ENCODE measurements at regions not wholly inside any gene's neighbourhood (a gene's known extent, or its start where the extent isn't known, plus 50 kb on each side); places are given as distances from the start of the nearest gene placed in this dataset.

DNA sequence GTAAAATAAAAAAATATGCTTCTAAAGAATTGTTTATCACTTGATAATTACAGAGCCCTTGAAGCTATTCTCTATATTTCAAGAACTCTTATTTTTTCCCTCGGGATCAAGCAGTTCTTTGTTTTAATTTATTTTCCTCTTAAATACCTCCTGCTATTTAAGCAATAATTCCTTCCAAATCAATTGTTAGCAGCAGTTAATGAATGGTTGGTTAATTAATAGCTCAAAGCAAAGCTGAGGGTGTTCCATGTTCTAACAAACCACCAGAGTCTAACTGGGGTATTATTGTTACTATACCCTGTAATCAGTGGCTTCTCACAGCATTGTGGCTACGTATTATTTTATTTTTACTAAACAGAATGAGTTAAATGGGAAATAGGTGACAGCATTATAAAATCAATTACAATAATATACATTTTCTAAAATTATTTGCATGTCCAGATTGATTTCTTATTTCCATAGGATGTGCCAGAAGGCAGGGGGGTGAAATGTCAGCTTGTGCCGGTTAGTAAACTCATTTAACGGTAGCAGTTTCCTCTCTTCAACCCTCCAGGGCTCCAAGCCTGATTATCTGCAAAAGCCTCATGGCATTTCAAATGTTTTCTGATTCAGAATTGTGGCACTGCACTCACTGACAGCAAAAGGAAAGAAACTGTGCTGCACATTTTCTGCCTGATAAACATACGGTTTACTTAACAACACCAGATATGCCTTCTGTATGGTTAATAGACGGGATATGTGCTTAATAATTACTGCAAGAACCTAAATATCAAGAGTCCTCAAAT lies 286.9 kb upstream of the EMCN start (continued):
- TF ChIP-seq, protein P1, sequence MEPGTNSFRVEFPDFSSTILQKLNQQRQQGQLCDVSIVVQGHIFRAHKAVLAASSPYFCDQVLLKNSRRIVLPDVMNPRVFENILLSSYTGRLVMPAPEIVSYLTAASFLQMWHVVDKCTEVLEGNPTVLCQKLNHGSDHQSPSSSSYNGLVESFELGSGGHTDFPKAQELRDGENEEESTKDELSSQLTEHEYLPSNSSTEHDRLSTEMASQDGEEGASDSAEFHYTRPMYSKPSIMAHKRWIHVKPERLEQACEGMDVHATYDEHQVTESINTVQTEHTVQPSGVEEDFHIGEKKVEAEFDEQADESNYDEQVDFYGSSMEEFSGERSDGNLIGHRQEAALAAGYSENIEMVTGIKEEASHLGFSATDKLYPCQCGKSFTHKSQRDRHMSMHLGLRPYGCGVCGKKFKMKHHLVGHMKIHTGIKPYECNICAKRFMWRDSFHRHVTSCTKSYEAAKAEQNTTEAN (CRISPR knock-in tag; IDR thresholded peaks at IDR 0.05) = no peak
- TF ChIP-seq IRF2 (CRISPR knock-in tag; IDR thresholded peaks at IDR 0.05; ENCODE audit: borderline replicate concordance, low read depth) (no peak), OVOL2 (CRISPR knock-in tag; IDR thresholded peaks at IDR 0.05; ENCODE audit: borderline replicate concordance) (no peak), ZNF232 (CRISPR knock-in tag; IDR thresholded peaks at IDR 0.05) (no peak)
- TF ChIP-seq, protein P2, sequence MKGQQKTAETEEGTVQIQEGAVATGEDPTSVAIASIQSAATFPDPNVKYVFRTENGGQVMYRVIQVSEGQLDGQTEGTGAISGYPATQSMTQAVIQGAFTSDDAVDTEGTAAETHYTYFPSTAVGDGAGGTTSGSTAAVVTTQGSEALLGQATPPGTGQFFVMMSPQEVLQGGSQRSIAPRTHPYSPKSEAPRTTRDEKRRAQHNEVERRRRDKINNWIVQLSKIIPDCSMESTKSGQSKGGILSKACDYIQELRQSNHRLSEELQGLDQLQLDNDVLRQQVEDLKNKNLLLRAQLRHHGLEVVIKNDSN (CRISPR knock-in tag; IDR thresholded peaks at IDR 0.05) = no peak
- TF ChIP-seq, protein P3, sequence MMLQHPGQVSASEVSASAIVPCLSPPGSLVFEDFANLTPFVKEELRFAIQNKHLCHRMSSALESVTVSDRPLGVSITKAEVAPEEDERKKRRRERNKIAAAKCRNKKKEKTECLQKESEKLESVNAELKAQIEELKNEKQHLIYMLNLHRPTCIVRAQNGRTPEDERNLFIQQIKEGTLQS (CRISPR knock-in tag; conservative IDR thresholded peaks at IDR 0.05) = no peak

DNA sequence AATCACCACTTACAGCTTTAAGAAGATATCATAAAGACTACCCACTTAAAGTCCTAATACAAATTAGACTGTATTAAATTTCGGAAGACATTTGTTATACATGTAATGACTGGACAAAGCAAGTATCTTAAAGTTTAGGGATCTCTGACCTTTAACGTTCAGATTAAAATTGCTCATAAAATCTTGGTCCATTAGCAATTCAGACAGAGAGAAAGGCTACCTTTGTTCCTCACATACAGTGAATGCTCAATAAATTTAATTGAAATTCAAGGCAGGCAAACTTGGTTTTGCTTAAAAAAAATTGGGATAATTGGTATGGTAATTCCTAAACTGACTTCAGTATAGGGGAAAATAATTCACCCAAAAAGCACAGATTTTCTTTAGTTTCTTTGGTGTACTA lies 285.9 kb upstream of the EMCN start:
- POLR2A ChIA-PET = no interaction called here
- H3K27ac Mint-ChIP-seq = no peak overlapping the region

DNA sequence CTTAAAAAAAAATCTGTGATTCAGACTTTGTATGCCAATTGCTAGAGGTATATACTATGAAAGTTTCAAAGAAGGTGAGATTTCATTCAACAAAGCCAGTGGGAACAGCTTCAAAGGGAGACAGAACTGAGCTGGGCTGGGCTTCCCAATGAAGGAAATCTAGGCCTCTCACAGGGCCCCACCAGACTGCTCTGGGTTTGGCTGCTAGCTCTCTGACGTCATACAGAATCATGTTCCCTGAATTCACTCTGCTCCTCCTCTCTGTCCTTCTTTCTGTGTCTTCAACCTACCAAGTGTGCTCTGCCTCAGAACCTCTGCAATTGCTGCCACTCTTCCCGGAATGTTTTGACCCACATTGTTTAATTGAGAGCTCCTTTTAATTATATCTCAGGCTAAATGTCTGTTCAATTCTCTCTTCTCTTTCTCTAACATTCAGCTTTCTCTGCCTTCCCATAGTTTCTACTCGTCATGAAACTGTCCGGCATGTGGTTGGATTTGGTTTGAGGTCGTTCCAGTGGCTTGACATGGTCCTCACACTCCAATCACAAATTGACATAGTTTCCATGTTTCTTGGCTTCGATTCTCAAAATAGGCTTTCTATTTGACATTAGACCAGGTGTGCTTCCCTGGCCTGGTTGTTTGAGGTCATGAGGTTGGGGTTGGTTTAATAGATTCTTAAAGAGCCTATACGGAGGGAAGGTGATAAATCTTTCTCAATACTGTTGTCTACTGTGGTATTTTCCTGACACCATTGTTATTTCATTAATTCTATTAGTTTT lies 282.1 kb upstream of the EMCN start:
- H3K4me1 Mint-ChIP-seq = peaks cover 4% of the 10 kb centered on the region
- ATAC-seq (peak; percentile 72), DNase-seq (ENCODE audit: low spot score) (no peak)
- no peaks in the 10 kb centered on the region for H3K36me3 Mint-ChIP-seq
- H3K27ac Mint-ChIP-seq = peak overlapping the region; percentile 11; the same call in 1 of the 2 replicates
- peaks cover 8% of the 10 kb centered on the region for H3K9me3 Mint-ChIP-seq
- ChIA-PET POLR2A (no interaction called here), CTCF (no interaction called here)
- no peak overlapping the region for H3K4me3 Mint-ChIP-seq
- no peaks in the 10 kb centered on the region for H3K27me3 Mint-ChIP-seq (ENCODE audit: low read depth)
- TF ChIP-seq JUN (CRISPR knock-in tag; IDR thresholded peaks at IDR 0.05) (no peak), ATF1 (CRISPR knock-in tag; IDR thresholded peaks at IDR 0.05) (no peak), ZNF416 (CRISPR knock-in tag; IDR thresholded peaks at IDR 0.05) (no peak), EMX1 (CRISPR knock-in tag; IDR thresholded peaks at IDR 0.05) (no peak), ZNF219 (CRISPR knock-in tag; IDR thresholded peaks at IDR 0.05; ENCODE audit: borderline replicate concordance) (no peak), TEAD4 (CRISPR knock-in tag; IDR thresholded peaks at IDR 0.05) (no peak), ZNF138 (CRISPR knock-in tag; conservative IDR thresholded peaks at IDR 0.05) (no peak)
- TF ChIP-seq, protein P3 (CRISPR knock-in tag; conservative IDR thresholded peaks at IDR 0.05) = no peak
- TF ChIP-seq, protein P4, sequence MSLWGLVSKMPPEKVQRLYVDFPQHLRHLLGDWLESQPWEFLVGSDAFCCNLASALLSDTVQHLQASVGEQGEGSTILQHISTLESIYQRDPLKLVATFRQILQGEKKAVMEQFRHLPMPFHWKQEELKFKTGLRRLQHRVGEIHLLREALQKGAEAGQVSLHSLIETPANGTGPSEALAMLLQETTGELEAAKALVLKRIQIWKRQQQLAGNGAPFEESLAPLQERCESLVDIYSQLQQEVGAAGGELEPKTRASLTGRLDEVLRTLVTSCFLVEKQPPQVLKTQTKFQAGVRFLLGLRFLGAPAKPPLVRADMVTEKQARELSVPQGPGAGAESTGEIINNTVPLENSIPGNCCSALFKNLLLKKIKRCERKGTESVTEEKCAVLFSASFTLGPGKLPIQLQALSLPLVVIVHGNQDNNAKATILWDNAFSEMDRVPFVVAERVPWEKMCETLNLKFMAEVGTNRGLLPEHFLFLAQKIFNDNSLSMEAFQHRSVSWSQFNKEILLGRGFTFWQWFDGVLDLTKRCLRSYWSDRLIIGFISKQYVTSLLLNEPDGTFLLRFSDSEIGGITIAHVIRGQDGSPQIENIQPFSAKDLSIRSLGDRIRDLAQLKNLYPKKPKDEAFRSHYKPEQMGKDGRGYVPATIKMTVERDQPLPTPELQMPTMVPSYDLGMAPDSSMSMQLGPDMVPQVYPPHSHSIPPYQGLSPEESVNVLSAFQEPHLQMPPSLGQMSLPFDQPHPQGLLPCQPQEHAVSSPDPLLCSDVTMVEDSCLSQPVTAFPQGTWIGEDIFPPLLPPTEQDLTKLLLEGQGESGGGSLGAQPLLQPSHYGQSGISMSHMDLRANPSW (CRISPR knock-in tag; conservative IDR thresholded peaks at IDR 0.05; ENCODE audit: low read depth) = no peak

More for the DNA sequence above, 285.9 kb upstream of the EMCN start:
- Mint-ChIP-seq H3K9me3 (peaks cover 8% of the 10 kb centered on the region), H3K27me3 (ENCODE audit: low read depth) (no peaks in the 10 kb centered on the region; the same call in 1 of the 2 replicates), H3K4me3 (no peak overlapping the region), H3K36me3 (no peaks in the 10 kb centered on the region), H3K4me1 (peaks cover 21% of the 10 kb centered on the region)
- DNase-seq (ENCODE audit: low spot score) (no peak), ATAC-seq (no peak)
- TF ChIP-seq, protein P5, sequence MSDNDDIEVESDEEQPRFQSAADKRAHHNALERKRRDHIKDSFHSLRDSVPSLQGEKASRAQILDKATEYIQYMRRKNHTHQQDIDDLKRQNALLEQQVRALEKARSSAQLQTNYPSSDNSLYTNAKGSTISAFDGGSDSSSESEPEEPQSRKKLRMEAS (CRISPR knock-in tag; IDR thresholded peaks at IDR 0.05) = no peak
- TF ChIP-seq NFYB (CRISPR knock-in tag; conservative IDR thresholded peaks at IDR 0.05; ENCODE audit: low read depth) (no peak), TEAD1 (CRISPR knock-in tag; IDR thresholded peaks at IDR 0.05) (no peak), TP53 (CRISPR knock-in tag; IDR thresholded peaks at IDR 0.05) (no peak)
- TF ChIP-seq, protein P6, sequence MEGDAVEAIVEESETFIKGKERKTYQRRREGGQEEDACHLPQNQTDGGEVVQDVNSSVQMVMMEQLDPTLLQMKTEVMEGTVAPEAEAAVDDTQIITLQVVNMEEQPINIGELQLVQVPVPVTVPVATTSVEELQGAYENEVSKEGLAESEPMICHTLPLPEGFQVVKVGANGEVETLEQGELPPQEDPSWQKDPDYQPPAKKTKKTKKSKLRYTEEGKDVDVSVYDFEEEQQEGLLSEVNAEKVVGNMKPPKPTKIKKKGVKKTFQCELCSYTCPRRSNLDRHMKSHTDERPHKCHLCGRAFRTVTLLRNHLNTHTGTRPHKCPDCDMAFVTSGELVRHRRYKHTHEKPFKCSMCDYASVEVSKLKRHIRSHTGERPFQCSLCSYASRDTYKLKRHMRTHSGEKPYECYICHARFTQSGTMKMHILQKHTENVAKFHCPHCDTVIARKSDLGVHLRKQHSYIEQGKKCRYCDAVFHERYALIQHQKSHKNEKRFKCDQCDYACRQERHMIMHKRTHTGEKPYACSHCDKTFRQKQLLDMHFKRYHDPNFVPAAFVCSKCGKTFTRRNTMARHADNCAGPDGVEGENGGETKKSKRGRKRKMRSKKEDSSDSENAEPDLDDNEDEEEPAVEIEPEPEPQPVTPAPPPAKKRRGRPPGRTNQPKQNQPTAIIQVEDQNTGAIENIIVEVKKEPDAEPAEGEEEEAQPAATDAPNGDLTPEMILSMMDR (IDR thresholded peaks at IDR 0.05) = no peak
- TF ChIP-seq, protein P7, sequence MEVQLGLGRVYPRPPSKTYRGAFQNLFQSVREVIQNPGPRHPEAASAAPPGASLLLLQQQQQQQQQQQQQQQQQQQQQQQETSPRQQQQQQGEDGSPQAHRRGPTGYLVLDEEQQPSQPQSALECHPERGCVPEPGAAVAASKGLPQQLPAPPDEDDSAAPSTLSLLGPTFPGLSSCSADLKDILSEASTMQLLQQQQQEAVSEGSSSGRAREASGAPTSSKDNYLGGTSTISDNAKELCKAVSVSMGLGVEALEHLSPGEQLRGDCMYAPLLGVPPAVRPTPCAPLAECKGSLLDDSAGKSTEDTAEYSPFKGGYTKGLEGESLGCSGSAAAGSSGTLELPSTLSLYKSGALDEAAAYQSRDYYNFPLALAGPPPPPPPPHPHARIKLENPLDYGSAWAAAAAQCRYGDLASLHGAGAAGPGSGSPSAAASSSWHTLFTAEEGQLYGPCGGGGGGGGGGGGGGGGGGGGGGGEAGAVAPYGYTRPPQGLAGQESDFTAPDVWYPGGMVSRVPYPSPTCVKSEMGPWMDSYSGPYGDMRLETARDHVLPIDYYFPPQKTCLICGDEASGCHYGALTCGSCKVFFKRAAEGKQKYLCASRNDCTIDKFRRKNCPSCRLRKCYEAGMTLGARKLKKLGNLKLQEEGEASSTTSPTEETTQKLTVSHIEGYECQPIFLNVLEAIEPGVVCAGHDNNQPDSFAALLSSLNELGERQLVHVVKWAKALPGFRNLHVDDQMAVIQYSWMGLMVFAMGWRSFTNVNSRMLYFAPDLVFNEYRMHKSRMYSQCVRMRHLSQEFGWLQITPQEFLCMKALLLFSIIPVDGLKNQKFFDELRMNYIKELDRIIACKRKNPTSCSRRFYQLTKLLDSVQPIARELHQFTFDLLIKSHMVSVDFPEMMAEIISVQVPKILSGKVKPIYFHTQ (CRISPR knock-in tag; IDR thresholded peaks at IDR 0.05) = no peak
- CTCF ChIA-PET = no interaction called here
